Activated CD4-positive, alpha-beta T cell treated with anti-CD3 and anti-CD28 coated beads, Interleukin-2, amount 10 ng/mL, durations not matched to agents 24 days and 14 days (primary cell): ENCODE measurements at regions not wholly inside any gene's neighbourhood (a gene's known extent, or its start where the extent isn't known, plus 50 kb on each side); places are given as distances from the start of the nearest gene placed in this dataset.
"Not testable (repeated sequence)": the region's sequence is repeated elsewhere in the genome, so short reads cannot be mapped to it uniquely, and the experiment has no call there.

ENCODE experiments used
- DNase-seq: peaks from one replicate; pipeline ENCODE4 v3.0.0; 2022
- H3K27ac Mint-ChIP-seq: one replicate; pipeline ENCODE4 v1.8.0; 2022; ENCODE audit warnings: mild to moderate bottlenecking, mixed read lengths
- H3K27me3 Mint-ChIP-seq: one replicate; pipeline ENCODE4 v1.8.0; 2022; ENCODE audit warnings: mixed read lengths
- H3K36me3 Mint-ChIP-seq: one replicate; pipeline ENCODE4 v1.8.0; 2022; ENCODE audit warnings: low read depth, mild to moderate bottlenecking, mixed read lengths
- H3K4me1 Mint-ChIP-seq: one replicate; pipeline ENCODE4 v1.8.0; 2021; ENCODE audit warnings: mixed read lengths
- H3K4me3 Mint-ChIP-seq: one replicate; pipeline ENCODE4 v1.8.0; 2022; ENCODE audit warnings: mild to moderate bottlenecking, moderate library complexity, mixed read lengths
- H3K9me3 Mint-ChIP-seq: one replicate; pipeline ENCODE4 v1.8.0; 2021; ENCODE audit warnings: mixed read lengths
- intact Hi-C: fragments of 100-400 bp; cut with micrococcal nuclease; formaldehyde crosslinking; loops from one replicate; pipeline ENCODE4 v1.15.1; 2023

DNA sequence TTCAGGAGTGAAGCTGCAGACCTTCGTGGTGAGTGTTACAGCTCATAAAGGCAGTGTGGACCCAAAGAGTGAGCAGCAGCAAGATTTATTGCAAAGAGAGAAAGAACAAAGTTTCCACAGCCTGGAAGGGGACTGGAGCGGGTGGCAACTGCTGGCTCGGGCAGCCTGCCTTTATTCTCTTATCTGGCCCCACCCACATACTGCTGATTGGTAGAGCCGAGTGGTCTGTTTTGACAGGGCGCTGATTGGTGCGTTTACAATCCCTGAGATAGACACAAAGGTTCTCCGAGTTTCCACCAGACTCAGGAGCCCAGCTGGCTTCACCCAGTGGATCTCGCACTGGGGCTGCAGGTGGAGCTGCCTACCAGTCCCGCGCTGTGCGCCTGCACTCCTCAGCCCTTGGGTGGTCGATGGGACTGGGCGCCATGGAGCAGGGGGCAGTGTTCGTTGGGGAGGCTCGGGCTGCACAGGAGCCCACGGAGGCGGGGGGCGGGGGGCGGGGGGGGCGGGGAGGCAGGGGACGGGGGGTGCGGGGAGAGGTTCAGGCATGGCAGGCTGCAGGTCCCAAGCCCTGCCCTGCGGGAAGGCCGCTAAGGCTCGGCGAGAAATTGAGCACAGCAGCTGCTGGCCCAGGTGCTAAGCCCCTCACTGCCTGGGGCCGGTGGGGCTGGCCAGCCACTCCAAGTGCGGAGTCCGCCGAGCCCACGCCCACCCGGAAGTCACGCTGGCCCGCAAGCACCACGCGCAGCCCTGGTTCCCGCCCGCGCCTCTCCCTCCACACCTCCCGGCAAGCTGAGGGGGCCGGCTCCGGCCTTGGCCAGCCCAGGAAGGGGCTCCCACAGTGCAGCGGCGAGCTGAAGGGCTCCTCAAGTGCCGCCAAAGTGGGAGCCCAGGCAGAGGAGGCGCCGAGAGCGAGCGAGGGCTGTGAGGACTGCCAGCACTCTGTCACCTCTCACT, 59.9 kb upstream of the EN2 start:
- H3K27ac Mint-ChIP-seq, H3K9me3 Mint-ChIP-seq, H3K27me3 Mint-ChIP-seq, H3K4me1 Mint-ChIP-seq, DNase-seq, intact Hi-C loops, H3K4me3 Mint-ChIP-seq, H3K36me3 Mint-ChIP-seq: not testable (repeated sequence)

DNA sequence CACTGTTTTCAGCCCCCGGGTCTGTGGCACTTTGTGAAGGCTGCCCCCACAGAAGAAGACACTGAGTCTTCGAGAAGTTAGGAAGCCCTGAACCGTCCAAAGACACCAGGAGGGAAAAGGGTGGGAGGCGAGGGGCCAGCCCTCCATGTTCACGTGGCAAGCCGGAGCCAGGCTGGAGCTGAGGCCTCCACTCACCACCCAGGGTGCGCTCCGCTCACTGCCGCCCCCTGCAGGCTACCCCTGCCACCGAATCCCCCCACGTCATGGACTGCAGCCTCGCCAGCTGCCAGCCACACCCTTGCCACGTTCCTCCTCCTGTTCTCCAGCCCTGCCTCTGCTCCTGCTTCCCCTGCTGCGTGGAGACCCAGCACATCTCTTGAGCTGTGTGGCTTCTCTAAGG, 59.0 kb upstream of the EN2 start:
- Mint-ChIP-seq H3K27me3 (no peaks in the 10 kb centered on the region), H3K4me3 (no peak overlapping the region), H3K36me3 (no peaks in the 10 kb centered on the region), H3K9me3 (no peaks in the 10 kb centered on the region), H3K4me1 (no peaks in the 10 kb centered on the region), H3K27ac (no peak overlapping the region)
- intact Hi-C loops = no loop called here
- no peak for DNase-seq

GRCh38 chr7:155399577-155399976, 58.4 kb upstream of the EN2 start:
- peaks cover 1% of the 10 kb centered on the region for H3K27me3 Mint-ChIP-seq
- no peaks in the 10 kb centered on the region for H3K9me3 Mint-ChIP-seq
- no peak overlapping the region for H3K4me3 Mint-ChIP-seq
- DNase-seq = no peak
- intact Hi-C loops = no loop called here
- H3K36me3 Mint-ChIP-seq = no peaks in the 10 kb centered on the region
- no peak overlapping the region for H3K27ac Mint-ChIP-seq
- H3K4me1 Mint-ChIP-seq = no peaks in the 10 kb centered on the region

- DNase-seq = no peak
- H3K27ac Mint-ChIP-seq = no peak overlapping the region
- H3K27me3 Mint-ChIP-seq = peaks cover 5% of the 10 kb centered on the region
- intact Hi-C loops = no loop called here
- no peaks in the 10 kb centered on the region for H3K36me3 Mint-ChIP-seq
- no peaks in the 10 kb centered on the region for H3K4me1 Mint-ChIP-seq
- H3K9me3 Mint-ChIP-seq = no peaks in the 10 kb centered on the region
- no peak overlapping the region for H3K4me3 Mint-ChIP-seq
These were observed 56.7 kb upstream of the EN2 start for GRCh38 chr7:155401231-155401630.

- H3K4me3 Mint-ChIP-seq = no peak overlapping the region
- H3K36me3 Mint-ChIP-seq = no peaks in the 10 kb centered on the region
- intact Hi-C loops = no loop called here
- H3K9me3 Mint-ChIP-seq = no peaks in the 10 kb centered on the region
- H3K27me3 Mint-ChIP-seq = peaks cover 5% of the 10 kb centered on the region
- DNase-seq = no peak
- no peaks in the 10 kb centered on the region for H3K4me1 Mint-ChIP-seq
- no peak overlapping the region for H3K27ac Mint-ChIP-seq
These were observed 56.0 kb upstream of the EN2 start for GRCh38 chr7:155401884-155402283.

- no peaks in the 10 kb centered on the region for H3K4me1 Mint-ChIP-seq
- H3K36me3 Mint-ChIP-seq = no peaks in the 10 kb centered on the region
- peaks cover 5% of the 10 kb centered on the region for H3K27me3 Mint-ChIP-seq
- intact Hi-C loops = no loop called here
- H3K9me3 Mint-ChIP-seq = no peaks in the 10 kb centered on the region
- no peak for DNase-seq
- no peak overlapping the region for H3K4me3 Mint-ChIP-seq
- no peak overlapping the region for H3K27ac Mint-ChIP-seq
These were observed 55.0 kb upstream of the EN2 start for GRCh38 chr7:155402941-155403340.

GRCh38 chr7:155404976-155405375, 53.0 kb upstream of the EN2 start:
- intact Hi-C loops = no loop called here
- Mint-ChIP-seq H3K27ac (no peak overlapping the region), H3K36me3 (no peaks in the 10 kb centered on the region), H3K4me3 (no peak overlapping the region), H3K4me1 (no peaks in the 10 kb centered on the region), H3K9me3 (no peaks in the 10 kb centered on the region), H3K27me3 (peaks cover 7% of the 10 kb centered on the region)
- DNase-seq = no peak

GRCh38 chr7:155405399-155406318, 52.3 kb upstream of the EN2 start:
- no peaks in the 10 kb centered on the region for H3K4me1 Mint-ChIP-seq
- H3K27me3 Mint-ChIP-seq = peaks cover 7% of the 10 kb centered on the region
- no peaks in the 10 kb centered on the region for H3K9me3 Mint-ChIP-seq
- H3K27ac Mint-ChIP-seq = no peak overlapping the region
- no peak overlapping the region for H3K4me3 Mint-ChIP-seq
- intact Hi-C loops = no loop called here
- no peaks in the 10 kb centered on the region for H3K36me3 Mint-ChIP-seq
- DNase-seq = no peak

DNA sequence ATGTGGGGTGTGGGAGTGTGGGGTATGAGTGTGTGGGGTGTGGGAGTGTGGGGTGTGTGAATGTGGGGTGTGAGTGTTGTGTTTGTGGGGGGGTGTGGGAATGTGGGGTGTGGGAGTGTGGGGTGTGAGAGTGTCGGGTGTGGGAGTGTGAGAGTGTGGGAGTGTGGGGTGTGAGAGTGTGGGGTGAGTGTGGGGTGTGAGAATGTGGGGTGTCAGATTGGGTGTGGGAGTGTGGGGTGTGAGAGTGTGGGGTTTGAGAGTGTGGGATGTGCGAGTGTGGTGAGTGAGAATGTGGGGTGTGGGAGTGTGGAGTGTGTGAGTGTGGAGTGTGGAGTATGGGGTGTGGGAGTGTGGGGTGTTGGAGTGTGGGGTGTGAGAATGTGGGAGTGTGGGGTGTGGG, 50.1 kb upstream of the EN2 start:
- Mint-ChIP-seq H3K27me3 (peaks cover 12% of the 10 kb centered on the region), H3K9me3 (no peaks in the 10 kb centered on the region), H3K4me1 (peaks cover 3% of the 10 kb centered on the region), H3K27ac (no peak overlapping the region), H3K36me3 (no peaks in the 10 kb centered on the region), H3K4me3 (no peak overlapping the region)
- intact Hi-C loops = no loop called here
- no peak for DNase-seq
